Suprapubic skin (tissue), 4 donors: ENCODE measurements at regions not wholly inside any gene's neighbourhood (a gene's known extent, or its start where the extent isn't known, plus 50 kb on each side); places are given as distances from the start of the nearest gene placed in this dataset.

Source experiments
- DNase-seq, 2 donors: peaks; one replicate each; pipeline ENCODE4 v3.0.0-alpha.2; 2019; ENCODE audit warnings: low spot score in 2 of 2
- H3K27ac ChIP-seq: fragments of 200-600 bp; sonication (generic); one replicate; pipeline ENCODE4 v1.5.1; 2019
- H3K27me3 ChIP-seq: fragments of 200-600 bp; sonication (generic); one replicate; pipeline ENCODE4 v1.5.1; 2019
- H3K36me3 ChIP-seq: fragments of 200-600 bp; sonication (generic); one replicate; pipeline ENCODE4 v1.5.1; 2019
- H3K4me1 ChIP-seq: fragments of 200-600 bp; sonication (generic); one replicate; pipeline ENCODE4 v1.5.1; 2019
- H3K4me3 ChIP-seq: fragments of 200-600 bp; sonication (generic); one replicate; pipeline ENCODE4 v1.5.1; 2019; ENCODE audit warnings: mild to moderate bottlenecking
- H3K9me3 ChIP-seq: fragments of 200-600 bp; sonication (generic); one replicate; pipeline ENCODE4 v1.5.1; 2019
- CTCF ChIP-seq, 2 donors: fragments of 200-600 bp in 1 of 2; fragments of 450-650 bp in 1 of 2; sonication (generic) in 1 of 2; IDR thresholded peaks; one replicate each; pipeline ENCODE4 v1.5.1; 2016 to 2019; ENCODE audit warnings: antibody characterized with exemption in 2 of 2, mild to moderate bottlenecking in 1 of 2, moderate library complexity in 1 of 2
- EP300 ChIP-seq: sonication (generic); formaldehyde crosslinking; IDR thresholded peaks from one replicate; pipeline ENCODE4 v1.6.1; 2017; ENCODE audit warnings: antibody characterized with exemption
- POLR2A ChIP-seq, 2 donors: fragments of 450-650 bp; IDR thresholded peaks; one replicate each; pipeline ENCODE4 v1.6.1; 2017; ENCODE audit warnings: antibody characterized with exemption in 2 of 2, mild to moderate bottlenecking in 2 of 2, moderate library complexity in 2 of 2
- POLR2AphosphoS5 ChIP-seq, 3 donors: sonication (generic); formaldehyde crosslinking; IDR thresholded peaks; one replicate each; pipeline ENCODE4 v1.6.1; 2017; ENCODE audit warnings: antibody characterized with exemption in 3 of 3
- WGBS: methylation state at CpG from one replicate; pipeline ENCODE4 v1.1.5; 2018; 5-methylcytosine and 5-hydroxymethylcytosine counted together

DNA sequence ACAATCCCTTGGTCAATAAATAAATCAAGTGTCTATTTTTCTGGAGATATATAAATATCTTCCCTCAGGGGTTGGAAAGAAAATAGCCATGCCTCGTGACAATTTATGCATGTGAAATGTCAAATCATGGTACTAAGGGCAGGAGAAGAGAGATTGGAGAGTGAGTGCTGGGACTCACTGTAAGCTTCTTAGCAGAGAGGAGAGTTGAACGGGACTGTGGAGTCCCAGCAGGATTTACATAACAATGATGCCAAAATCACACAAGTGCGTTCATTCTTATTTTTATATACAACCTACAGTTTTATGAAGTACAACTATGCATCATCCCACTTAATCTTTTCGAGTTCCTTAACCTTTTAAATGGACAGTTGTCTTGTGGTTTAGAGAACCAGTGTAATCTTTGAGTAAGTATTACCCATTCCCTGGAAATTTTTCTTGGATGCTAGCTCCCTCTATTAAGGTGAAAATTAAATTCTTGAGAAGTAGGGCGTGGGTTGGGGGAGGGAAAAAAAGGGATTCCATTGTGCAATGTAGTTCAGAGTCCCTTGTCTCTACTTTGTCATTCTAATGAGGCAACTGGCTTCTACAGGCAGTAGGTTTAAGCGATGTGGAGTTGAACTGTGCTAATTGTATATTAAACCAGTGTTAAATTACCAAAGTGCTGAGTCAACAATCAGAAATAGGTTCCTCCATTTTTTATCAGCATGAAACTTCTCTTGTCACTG is 143.6 kb upstream of the EPHA4 start:
- Histone ChIP-seq H3K27ac (no peak overlapping the region), H3K36me3 (no peaks in the 10 kb centered on the region), H3K4me3 (no peak overlapping the region), H3K27me3 (no peaks in the 10 kb centered on the region), H3K9me3 (no peaks in the 10 kb centered on the region), H3K4me1 (no peaks in the 10 kb centered on the region)
- WGBS: 52% methylated on average over 6 of the region's 6 CpGs
- TF ChIP-seq CTCF (IDR thresholded peaks at IDR 0.05): no peak
- TF ChIP-seq EP300: no peak
- no peak for TF ChIP-seq POLR2A (IDR thresholded peaks at IDR 0.05)
- no peak for TF ChIP-seq POLR2AphosphoS5 (IDR thresholded peaks at IDR 0.05)
- no peak for DNase-seq

- WGBS: 85% methylated on average over 3 of the region's 3 CpGs
- H3K27me3 ChIP-seq: no peaks in the 10 kb centered on the region
- H3K4me3 ChIP-seq: no peak overlapping the region
- H3K36me3 ChIP-seq: no peaks in the 10 kb centered on the region
- H3K9me3 ChIP-seq: no peaks in the 10 kb centered on the region
- TF ChIP-seq POLR2A (IDR thresholded peaks at IDR 0.05) (no peak), EP300 (no peak)
- H3K4me1 ChIP-seq: no peaks in the 10 kb centered on the region
- no peak for DNase-seq
- no peak overlapping the region for H3K27ac ChIP-seq
Measured at GRCh38 chr2:221710744-221711143, 138.6 kb upstream of the EPHA4 start.

GRCh38 chr2:221708902-221709301 is 136.8 kb upstream of the EPHA4 start:
- Histone ChIP-seq H3K9me3 (no peaks in the 10 kb centered on the region), H3K27me3 (no peaks in the 10 kb centered on the region), H3K4me1 (no peaks in the 10 kb centered on the region), H3K27ac (no peak overlapping the region), H3K36me3 (no peaks in the 10 kb centered on the region), H3K4me3 (no peak overlapping the region)
- no peak for DNase-seq
- TF ChIP-seq CTCF (IDR thresholded peaks at IDR 0.05) (no peak), POLR2A (IDR thresholded peaks at IDR 0.05) (no peak), EP300 (no peak), POLR2AphosphoS5 (IDR thresholded peaks at IDR 0.05) (no peak)
- 77% methylated on average over 1 of the region's 1 CpG for WGBS

- H3K4me1 ChIP-seq: no peaks in the 10 kb centered on the region
- H3K9me3 ChIP-seq: no peaks in the 10 kb centered on the region
- H3K4me3 ChIP-seq: no peak overlapping the region
- no peak for DNase-seq
- no peaks in the 10 kb centered on the region for H3K36me3 ChIP-seq
- 81% methylated on average over 4 of the region's 6 CpGs for WGBS
- no peak for TF ChIP-seq CTCF (IDR thresholded peaks at IDR 0.05)
- TF ChIP-seq POLR2AphosphoS5 (IDR thresholded peaks at IDR 0.05): no peak
- H3K27ac ChIP-seq: no peak overlapping the region
- H3K27me3 ChIP-seq: no peaks in the 10 kb centered on the region
Measured at GRCh38 chr2:221705185-221705877, 133.2 kb upstream of the EPHA4 start.

DNA sequence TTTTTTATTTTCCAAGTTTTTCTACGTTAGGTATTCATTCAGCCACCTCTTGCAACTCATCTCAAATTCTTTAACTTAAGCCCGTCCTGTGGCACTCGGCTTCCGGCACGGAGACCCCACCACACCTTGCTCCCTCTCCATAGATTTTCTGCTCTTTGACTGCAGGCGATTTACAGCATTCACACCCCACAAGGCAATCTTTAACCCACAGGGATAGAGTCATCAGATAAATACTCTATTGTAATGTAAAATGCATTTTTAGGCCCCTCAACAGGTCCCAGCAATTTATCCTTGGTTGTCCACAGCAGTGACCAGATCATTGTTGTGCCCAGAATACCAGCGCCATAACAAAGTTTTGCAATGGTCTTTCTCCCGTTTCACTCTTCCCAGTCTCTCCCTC is 132.3 kb upstream of the EPHA4 start:
- DNase-seq: no peak
- Histone ChIP-seq H3K4me3 (no peak overlapping the region), H3K27ac (no peak overlapping the region), H3K36me3 (no peaks in the 10 kb centered on the region), H3K27me3 (no peaks in the 10 kb centered on the region), H3K9me3 (no peaks in the 10 kb centered on the region), H3K4me1 (no peaks in the 10 kb centered on the region)
- TF ChIP-seq CTCF (IDR thresholded peaks at IDR 0.05): no peak
- no peak for TF ChIP-seq POLR2A (IDR thresholded peaks at IDR 0.05)
- TF ChIP-seq POLR2AphosphoS5 (IDR thresholded peaks at IDR 0.05): no peak
- TF ChIP-seq EP300: no peak
- 80% methylated on average over 8 of the region's 8 CpGs for WGBS
